K562 (cell line): ENCODE measurements at regions not wholly inside any gene's neighbourhood (a gene's known extent, or its start where the extent isn't known, plus 50 kb on each side); places are given as distances from the start of the nearest gene placed in this dataset.

Experiments
- ATF2 ChIP-seq: sonication (generic); formaldehyde crosslinking; IDR thresholded peaks from 2 replicates; pipeline ENCODE4 v1.8.1; 2022; ENCODE audit warnings: missing genetic modification reagents
- E2F5 ChIP-seq: sonication (generic); formaldehyde crosslinking; IDR thresholded peaks from 2 replicates; pipeline ENCODE4 v1.8.0; 2022; ENCODE audit warnings: mild to moderate bottlenecking, missing genetic modification reagents
- EHMT2 ChIP-seq: fragments of 450-650 bp; IDR thresholded peaks from 2 replicates; pipeline ENCODE4 v1.6.1; 2018; ENCODE audit warnings: antibody characterized with exemption
- GABPB1 ChIP-seq: sonication (generic); formaldehyde crosslinking; IDR thresholded peaks from 2 replicates; pipeline ENCODE4 v1.8.0; 2022; ENCODE audit warnings: mild to moderate bottlenecking, missing genetic modification reagents
- GTF2F1 ChIP-seq: IDR thresholded peaks from 2 replicates; pipeline ENCODE4 v1.6.1; 2011; ENCODE audit warnings: low read depth, low read length, improper control_type of control experiment
- HDAC2 ChIP-seq: fragments of 450-650 bp; IDR thresholded peaks from 2 replicates; pipeline ENCODE4 v1.6.1; 2016; ENCODE audit warnings: mild to moderate bottlenecking
- IRF2 ChIP-seq: sonication (generic); formaldehyde crosslinking; IDR thresholded peaks from 2 replicates; pipeline ENCODE4 v1.8.1; 2022; ENCODE audit warnings: mild to moderate bottlenecking, missing genetic modification reagents
- KAT7 ChIP-seq: sonication (generic); formaldehyde crosslinking; IDR thresholded peaks from 2 replicates; pipeline ENCODE4 v1.8.0; 2022; ENCODE audit warnings: missing genetic modification reagents, mild to moderate bottlenecking, borderline replicate concordance
- MXD1 ChIP-seq: fragments of 250-450 bp; sonication (Bioruptor Pico); IDR thresholded peaks from 2 replicates; pipeline ENCODE4 v1.8.0; 2021; ENCODE audit warnings: borderline replicate concordance, mild to moderate bottlenecking, moderate library complexity; ENCODE audit not compliant: poor library complexity, severe bottlenecking
- NR2C2 ChIP-seq, 2 experiments: fragments of 200-800 bp in 1 of 2; sonication (Bioruptor generic) in 1 of 2; sonication (generic) in 1 of 2; formaldehyde crosslinking in 1 of 2; IDR thresholded peaks; 2 replicates each; pipeline versions ENCODE4 v1.6.1 to v1.8.0; 2016 to 2022; ENCODE audit warnings: mild to moderate bottlenecking in 1 of 2, missing compliant biosample characterization in 1 of 2, missing genetic modification characterization in 1 of 2, missing genetic modification reagents in 1 of 2
- POLR2AphosphoS2 ChIP-seq: IDR thresholded peaks from 2 replicates; pipeline ENCODE4 v1.6.1; 2012; ENCODE audit warnings: low read length, improper control_type of control experiment
- ZNF175 ChIP-seq: fragments of 200-800 bp; sonication (Bioruptor generic); IDR thresholded peaks from 2 replicates; pipeline ENCODE4 v1.6.1; 2016; ENCODE audit warnings: low read depth, mild to moderate bottlenecking, missing genetic modification characterization, missing compliant biosample characterization
- ZNF551 ChIP-seq: fragments of 250-450 bp; sonication (Bioruptor Pico); IDR thresholded peaks from 2 replicates; pipeline ENCODE4 v1.5.0; 2021; ENCODE audit warnings: mild to moderate bottlenecking, moderate library complexity

- TF ChIP-seq E2F5 (CRISPR knock-in tag) (no peak), IRF2 (no peak), POLR2AphosphoS2 (no peak), GTF2F1 (no peak), HDAC2 (no peak), NR2C2 (CRISPR knock-in tag; IDR thresholded peaks at IDR 0.05) (no peak), NR2C2 (tag; IDR thresholded peaks at IDR 0.05) (no peak), ZNF175 (CRISPR knock-in tag) (no peak), ZNF551 (CRISPR knock-in tag) (no peak), MXD1 (CRISPR knock-in tag) (no peak), GABPB1 (CRISPR knock-in tag) (no peak), EHMT2 (no peak), ATF2 (CRISPR knock-in tag) (no peak), KAT7 (no peak)
Observed at GRCh38 chr18:40048253-40048652, 1906.8 kb upstream of the PIK3C3 start.
